Osteocyte (in vitro differentiated cells): ENCODE measurements at regions not wholly inside any gene's neighbourhood (a gene's known extent, or its start where the extent isn't known, plus 50 kb on each side); places are given as distances from the start of the nearest gene placed in this dataset.

Source experiments
- DNase-seq: peaks from one replicate; pipeline ENCODE4 v3.0.0; 2021; ENCODE audit warnings: mixed read lengths; ENCODE audit not compliant: unreplicated experiment; ENCODE audit errors: extremely low spot score
- H3K27ac Mint-ChIP-seq: one replicate; pipeline ENCODE4 v1.8.0; 2021; ENCODE audit warnings: mild to moderate bottlenecking, mixed read lengths; ENCODE audit not compliant: unreplicated experiment
- H3K27me3 Mint-ChIP-seq: one replicate; pipeline ENCODE4 v1.8.0; 2021; ENCODE audit warnings: mixed read lengths; ENCODE audit not compliant: unreplicated experiment
- H3K36me3 Mint-ChIP-seq: one replicate; pipeline ENCODE4 v1.8.0; 2021; ENCODE audit warnings: mixed read lengths; ENCODE audit not compliant: unreplicated experiment
- H3K4me1 Mint-ChIP-seq: one replicate; pipeline ENCODE4 v1.8.0; 2021; ENCODE audit warnings: mixed read lengths; ENCODE audit not compliant: unreplicated experiment
- H3K4me3 Mint-ChIP-seq: one replicate; pipeline ENCODE4 v1.8.0; 2021; ENCODE audit warnings: mild to moderate bottlenecking, moderate library complexity, mixed read lengths; ENCODE audit not compliant: unreplicated experiment
- H3K9me3 Mint-ChIP-seq: one replicate; pipeline ENCODE4 v1.8.0; 2021; ENCODE audit warnings: mixed read lengths; ENCODE audit not compliant: unreplicated experiment
- CTCF ChIP-seq: fragments of 200-600 bp; sonication (generic); IDR thresholded peaks from 2 replicates; pipeline ENCODE4 v1.5.0; 2021; ENCODE audit warnings: antibody characterized with exemption, mild to moderate bottlenecking, moderate library complexity

GRCh38 chr9:29928072-29928471 lies 2354.8 kb upstream of the C9orf72 start:
- DNase-seq = no peak

GRCh38 chr9:29939559-29939958 lies 2366.3 kb upstream of the C9orf72 start:
- DNase-seq = no peak
- Mint-ChIP-seq H3K4me3 (no peak overlapping the region), H3K4me1 (no peaks in the 10 kb centered on the region), H3K27ac (no peak overlapping the region), H3K9me3 (peaks cover 35% of the 10 kb centered on the region), H3K36me3 (no peaks in the 10 kb centered on the region), H3K27me3 (no peaks in the 10 kb centered on the region)
- TF ChIP-seq CTCF = no peak

More at GRCh38 chr9:29928072-29928471, 2354.8 kb upstream of the C9orf72 start:
- no peaks in the 10 kb centered on the region for H3K27me3 Mint-ChIP-seq
- no peak overlapping the region for H3K4me3 Mint-ChIP-seq
- H3K4me1 Mint-ChIP-seq = no peaks in the 10 kb centered on the region
- no peak for TF ChIP-seq CTCF
- H3K27ac Mint-ChIP-seq = no peak overlapping the region
- no peaks in the 10 kb centered on the region for H3K36me3 Mint-ChIP-seq
- peaks cover 16% of the 10 kb centered on the region for H3K9me3 Mint-ChIP-seq

GRCh38 chr9:29945012-29945411 lies 2371.7 kb upstream of the C9orf72 start:
- no peak overlapping the region for H3K27ac Mint-ChIP-seq
- DNase-seq = no peak
- no peaks in the 10 kb centered on the region for H3K36me3 Mint-ChIP-seq
- H3K4me3 Mint-ChIP-seq = no peak overlapping the region
- H3K9me3 Mint-ChIP-seq = peaks cover 3% of the 10 kb centered on the region
- H3K27me3 Mint-ChIP-seq = no peaks in the 10 kb centered on the region
- H3K4me1 Mint-ChIP-seq = no peaks in the 10 kb centered on the region
- TF ChIP-seq CTCF = no peak

GRCh38 chr9:29958469-29958868 lies 2385.2 kb upstream of the C9orf72 start:
- Mint-ChIP-seq H3K4me3 (no peak overlapping the region), H3K36me3 (no peaks in the 10 kb centered on the region), H3K27ac (no peak overlapping the region), H3K27me3 (no peaks in the 10 kb centered on the region), H3K9me3 (no peaks in the 10 kb centered on the region), H3K4me1 (no peaks in the 10 kb centered on the region)
- TF ChIP-seq CTCF = no peak
- DNase-seq = no peak

GRCh38 chr9:29965834-29966233 lies 2392.6 kb upstream of the C9orf72 start:
- DNase-seq = no peak
- Mint-ChIP-seq H3K27ac (no peak overlapping the region), H3K36me3 (no peaks in the 10 kb centered on the region), H3K27me3 (no peaks in the 10 kb centered on the region), H3K4me1 (no peaks in the 10 kb centered on the region), H3K4me3 (no peak overlapping the region), H3K9me3 (no peaks in the 10 kb centered on the region)
- TF ChIP-seq CTCF = no peak
